ENCODE measurements at regions not wholly inside any gene's neighbourhood (a gene's known extent, or its start where the extent isn't known, plus 50 kb on each side); places are given as distances from the start of the nearest gene placed in this dataset.

DNA sequence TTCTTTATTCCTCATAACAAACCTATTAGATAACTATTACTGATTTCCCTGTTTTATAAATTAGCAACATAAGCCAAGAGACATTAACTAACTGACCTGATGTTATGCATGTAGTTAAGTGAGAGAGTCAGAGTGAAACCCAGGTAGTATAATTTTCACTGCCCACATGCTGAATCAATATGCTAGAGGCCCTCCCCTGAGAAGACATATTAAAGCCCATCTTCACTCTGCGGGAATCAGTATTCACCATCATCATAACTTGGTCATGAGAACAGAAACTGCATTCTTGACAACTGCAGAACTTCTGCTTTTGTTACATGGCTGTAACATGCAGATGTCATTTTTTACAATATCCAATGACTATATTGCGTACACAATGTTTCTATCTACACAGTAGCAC is 1324.3 kb downstream of the ARAP2 start:
- DNase-seq = no peak

DNA sequence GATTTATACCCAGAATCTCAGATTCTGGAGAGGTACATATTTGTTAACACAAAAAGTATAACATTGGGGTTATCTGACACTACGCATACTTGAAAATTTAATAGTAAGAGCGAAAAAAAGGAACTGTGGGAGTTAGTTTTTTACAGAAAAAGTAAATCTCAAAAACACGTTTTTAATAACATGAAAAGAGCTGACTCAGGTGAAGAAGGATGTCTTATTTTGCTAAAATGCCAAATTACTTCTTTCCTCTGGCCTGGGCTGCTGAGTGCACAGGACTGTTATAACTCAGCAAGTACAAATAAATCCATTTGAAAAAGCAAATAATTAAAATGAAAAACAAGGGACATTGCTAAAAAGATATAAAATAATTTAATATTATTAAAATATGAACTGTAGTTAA is 1322.9 kb downstream of the ARAP2 start:
- no peak for DNase-seq

GRCh38 chr4:34922325-34922724 is 1322.0 kb downstream of the ARAP2 start:
- DNase-seq = no peak

GRCh38 chr4:34932591-34932990 is 1311.7 kb downstream of the ARAP2 start:
- no peak for DNase-seq

DNA sequence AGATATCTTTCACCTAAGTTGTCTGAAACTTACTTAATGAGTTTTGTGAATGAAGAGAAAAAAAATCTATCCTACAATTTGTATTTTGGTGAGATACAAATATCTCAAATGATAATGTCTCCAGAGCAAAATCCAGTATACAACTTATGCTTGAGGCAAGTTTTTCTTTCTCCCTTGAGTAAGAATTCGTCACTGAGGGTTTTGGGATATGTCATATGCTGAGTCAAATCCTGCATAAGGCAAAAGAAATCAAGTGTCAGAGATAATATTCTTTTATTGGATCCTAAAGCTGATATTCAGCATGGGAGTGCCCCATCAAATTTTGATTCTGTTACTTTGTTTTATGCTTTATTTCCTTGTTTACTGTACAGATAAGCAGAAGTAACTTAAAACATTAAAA is 1308.6 kb downstream of the ARAP2 start:
- DNase-seq = no peak

GRCh38 chr4:34939073-34939472 is 1305.2 kb downstream of the ARAP2 start:
- DNase-seq = no peak

GRCh38 chr4:34943741-34944386 is 1300.5 kb downstream of the ARAP2 start:
- no peak for DNase-seq

DNA sequence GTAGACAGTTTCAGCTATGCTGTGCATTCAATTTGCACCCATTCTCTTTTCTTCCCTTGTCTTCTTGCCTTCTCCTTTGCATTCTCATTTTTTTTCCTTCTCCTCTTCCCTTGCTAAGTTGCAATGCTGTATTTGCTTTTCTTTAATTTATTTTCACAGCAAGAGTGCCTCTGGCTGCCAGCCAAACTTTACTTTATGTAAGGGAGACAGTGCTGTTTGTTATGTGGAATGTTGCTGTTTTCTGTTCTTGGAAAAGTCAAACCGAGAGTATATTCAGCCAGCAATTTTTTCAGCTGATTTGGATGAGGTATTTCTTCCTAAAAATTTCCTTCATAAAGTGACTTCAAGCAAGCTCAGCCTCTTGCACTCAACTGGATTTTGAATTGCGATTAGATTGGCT is 1293.4 kb downstream of the ARAP2 start:
- DNase-seq = no peak

DNA sequence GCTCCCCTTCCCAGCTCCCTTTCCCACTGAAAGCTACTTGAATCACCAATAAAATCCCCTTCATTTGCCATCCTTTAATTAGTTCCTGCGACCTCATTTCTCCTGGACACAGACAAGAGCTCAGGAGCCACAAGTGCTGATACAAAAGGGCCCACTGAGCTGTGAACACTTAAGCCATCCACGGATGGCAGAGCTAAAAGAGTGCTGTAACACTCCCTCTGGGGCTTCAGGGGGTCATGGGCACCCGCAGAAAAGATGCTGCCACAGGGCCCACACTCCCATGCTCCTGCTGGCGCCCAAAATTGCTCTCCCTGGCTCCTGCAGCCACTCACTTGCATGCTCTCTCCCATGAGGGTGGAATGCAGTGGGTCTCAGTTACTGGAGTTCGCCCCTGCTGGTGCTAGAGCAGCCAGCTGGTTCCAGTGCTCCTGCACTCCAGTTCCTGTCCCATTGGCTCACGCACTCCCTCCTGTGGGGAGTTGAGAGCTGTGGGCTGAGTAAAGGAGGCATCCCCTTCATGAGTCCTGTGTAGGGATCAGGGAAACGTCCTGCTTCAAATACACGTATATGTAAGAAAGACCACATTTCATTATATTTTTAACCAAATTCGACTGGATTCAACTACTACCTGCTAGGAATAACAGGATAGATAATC is 1291.0 kb downstream of the ARAP2 start:
- DNase-seq = no peak

DNA sequence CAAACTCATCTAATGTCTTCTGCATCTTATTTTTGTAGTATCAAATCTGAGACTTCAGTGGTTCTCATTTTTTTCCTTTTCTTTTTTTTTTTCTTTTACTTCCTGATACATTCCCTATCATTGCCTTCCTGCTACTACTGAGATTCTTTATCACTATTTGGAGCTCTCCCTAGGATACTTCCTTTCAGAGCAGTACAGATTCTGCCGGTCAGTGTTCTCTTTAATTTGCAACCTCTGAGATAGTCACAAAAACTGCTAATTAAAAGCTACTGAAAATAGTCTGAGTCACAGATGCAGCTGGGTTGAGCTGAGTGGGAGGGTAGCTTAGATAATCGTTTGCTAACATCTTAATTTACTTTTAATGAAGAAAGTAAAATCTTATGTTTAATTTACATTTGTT is 1279.7 kb downstream of the ARAP2 start:
- no peak for DNase-seq

DNA sequence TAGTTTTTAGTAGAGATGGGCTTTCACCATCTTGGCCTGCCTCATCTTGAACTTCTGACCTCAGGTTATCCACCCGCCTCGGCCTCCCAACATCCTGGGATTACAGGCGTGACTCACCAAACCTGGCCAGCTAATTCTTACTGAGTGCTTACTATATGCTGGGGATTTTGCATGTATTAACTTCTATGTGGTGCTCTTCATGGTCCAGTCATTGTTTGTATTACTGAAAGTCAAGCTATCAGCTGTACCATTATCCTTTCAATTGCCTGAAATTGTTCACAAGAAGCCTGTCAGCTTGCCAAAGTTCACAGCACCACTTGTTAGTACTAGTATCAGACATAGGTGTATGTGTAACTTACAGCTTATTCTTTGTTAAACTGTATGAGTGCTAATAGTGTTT is 1272.1 kb downstream of the ARAP2 start:
- no peak for DNase-seq

DNA sequence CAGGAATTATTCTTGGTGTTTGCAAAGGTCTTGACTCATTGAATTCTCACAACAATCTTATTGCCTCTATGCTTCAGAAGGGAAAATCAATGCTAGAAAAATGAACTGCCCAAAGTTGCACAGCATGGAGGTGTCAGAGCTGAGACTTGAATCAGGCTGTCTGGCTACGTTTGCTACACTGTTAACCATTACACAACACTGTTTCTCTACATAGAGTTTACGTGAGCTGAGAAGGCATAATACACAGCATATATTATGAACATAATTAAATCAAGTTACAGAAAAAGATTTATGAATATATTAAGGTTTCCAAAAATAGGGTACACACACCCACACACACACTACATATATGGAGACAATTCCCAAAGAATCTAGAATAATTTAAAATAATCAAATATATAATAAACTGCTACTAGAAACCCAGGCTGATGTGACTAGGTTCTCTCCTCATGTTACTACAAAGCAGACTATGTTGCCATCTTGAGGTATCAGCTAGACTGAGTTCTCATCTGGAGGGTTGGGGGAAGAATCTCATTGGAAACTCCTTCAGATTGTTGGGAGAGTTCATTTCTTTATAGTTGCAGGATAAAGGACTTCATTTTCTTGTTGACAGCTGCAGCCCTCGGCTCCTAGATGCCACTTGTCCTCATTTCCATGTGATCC is 1270.5 kb downstream of the ARAP2 start:
- no peak for DNase-seq

DNA sequence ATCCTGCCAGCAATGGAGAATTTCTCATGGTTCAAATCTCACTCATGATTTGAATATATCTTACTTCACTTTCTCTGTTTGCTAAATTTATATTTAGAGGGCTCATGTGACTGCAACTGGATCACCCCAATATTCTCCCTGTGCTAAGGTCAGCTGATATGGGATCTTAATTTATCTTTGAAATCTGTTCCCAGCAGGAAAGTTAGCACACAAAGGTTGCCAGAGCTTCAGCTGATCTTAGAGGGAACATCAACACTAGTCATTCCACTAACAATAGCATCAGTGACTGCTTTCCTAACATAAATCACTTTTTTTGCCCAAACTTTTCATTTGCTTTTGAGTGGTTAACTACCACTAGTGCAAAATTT is 1270.0 kb downstream of the ARAP2 start:
- no peak for DNase-seq

DNA sequence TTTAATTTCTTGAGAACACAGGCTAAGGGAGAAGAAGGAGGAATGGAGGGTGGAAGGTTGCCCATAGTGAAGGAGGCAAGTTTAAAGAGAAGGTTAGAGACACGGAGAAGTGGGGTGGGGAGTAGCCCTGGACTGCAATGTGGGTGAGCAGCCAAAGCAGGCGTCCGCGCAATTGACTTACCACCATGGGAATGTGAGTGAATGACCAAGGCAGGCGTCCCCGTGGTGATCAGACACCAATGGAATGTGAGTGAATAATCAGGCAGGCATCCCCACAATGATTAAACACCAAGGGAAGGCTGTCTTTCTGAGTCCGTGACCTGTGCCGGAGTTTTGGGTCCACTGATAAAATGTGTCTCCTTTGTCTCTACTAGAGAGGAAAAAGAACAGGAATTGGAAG is 1223.1 kb downstream of the ARAP2 start:
- peak; percentile 53 for DNase-seq

DNA sequence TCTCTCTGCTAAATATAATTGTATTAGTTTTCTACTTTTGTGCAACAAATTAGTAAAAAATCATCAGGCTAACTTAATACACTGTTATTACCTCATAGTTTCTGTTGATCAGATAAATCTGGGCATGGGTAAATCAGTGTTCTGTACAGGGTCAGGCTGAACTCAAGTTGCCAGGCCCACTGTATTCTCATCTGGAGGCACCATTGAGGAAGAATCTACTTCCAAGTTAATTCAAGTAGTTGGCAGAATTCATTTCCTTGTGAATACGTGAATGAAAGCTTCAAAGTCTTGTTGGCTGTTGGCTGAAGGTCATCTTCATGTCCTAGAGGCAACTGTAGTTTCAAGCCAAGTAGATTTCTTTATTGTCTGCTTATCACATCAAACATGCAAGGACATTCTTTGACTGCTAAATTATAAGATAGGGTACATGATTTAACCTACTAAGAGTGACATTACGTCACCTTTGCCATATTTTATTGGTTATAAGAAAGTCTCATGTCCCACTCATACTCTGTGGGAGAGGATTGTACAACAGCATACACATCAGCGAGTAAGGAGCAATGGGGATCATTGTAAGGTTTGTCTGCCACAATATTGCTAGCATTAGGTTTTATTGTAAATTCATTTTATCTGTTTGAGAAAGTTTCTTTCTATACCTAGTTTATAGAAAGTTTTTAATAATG is 1219.0 kb downstream of the ARAP2 start:
- peak; percentile 3 for DNase-seq

DNA sequence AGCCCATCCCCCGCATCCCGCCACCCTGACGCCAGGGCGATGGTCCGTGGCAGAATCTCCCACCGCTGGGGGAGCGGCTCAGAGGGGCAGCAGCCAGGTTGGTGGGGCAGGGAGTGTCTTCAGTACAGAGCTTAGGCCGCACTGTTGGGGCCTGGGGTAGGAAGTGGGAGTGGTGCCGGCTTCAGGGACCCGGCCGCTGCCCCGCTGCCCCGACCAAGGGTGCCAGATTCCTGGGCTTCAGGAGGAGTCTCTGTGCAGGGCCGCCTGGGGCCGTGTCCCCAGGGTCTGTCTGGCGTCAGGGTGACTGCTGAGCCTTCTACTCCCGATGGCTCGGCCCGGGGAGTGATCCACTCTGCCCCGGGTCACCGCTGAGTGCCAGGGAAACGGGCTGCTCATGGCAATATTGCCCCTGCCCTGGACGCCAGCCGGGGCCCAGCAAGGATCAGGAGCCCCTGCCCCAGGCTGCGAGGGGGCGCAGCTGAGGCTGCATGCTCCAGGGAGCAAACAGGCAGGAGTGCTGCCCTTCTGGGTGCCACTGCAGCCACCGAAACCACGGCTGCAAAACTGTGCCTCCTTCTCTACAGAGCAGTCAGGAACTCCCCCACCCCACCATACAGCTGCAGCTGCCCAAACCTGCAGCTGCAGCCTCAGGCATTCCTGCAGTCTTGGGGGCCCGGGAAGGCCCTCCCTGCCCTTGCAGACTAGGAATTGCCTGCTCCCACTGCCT is 1206.1 kb downstream of the ARAP2 start:
- DNase-seq = no peak

- no peak for DNase-seq
These were observed 1205.5 kb downstream of the ARAP2 start for GRCh38 chr4:35038845-35039244.

DNA sequence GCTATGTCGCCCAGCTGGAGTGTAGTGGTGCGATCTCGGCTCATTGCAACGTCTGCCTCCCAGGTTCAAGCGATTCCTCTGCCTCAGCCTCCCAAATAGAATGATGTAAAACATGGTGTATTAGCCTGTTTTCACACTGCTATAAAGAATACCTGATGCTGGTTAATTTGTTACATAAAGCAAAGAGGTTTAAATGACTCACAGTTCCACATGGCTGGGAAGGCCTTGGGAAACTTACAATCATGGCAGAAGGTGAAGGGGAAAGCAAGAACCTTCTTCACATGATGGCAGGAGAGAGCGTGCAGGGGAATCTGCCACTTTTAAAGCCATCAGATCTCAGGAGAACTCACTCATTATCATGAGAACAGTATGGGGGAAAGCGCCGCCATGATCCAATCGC is 1191.8 kb downstream of the ARAP2 start:
- DNase-seq = no peak

DNA sequence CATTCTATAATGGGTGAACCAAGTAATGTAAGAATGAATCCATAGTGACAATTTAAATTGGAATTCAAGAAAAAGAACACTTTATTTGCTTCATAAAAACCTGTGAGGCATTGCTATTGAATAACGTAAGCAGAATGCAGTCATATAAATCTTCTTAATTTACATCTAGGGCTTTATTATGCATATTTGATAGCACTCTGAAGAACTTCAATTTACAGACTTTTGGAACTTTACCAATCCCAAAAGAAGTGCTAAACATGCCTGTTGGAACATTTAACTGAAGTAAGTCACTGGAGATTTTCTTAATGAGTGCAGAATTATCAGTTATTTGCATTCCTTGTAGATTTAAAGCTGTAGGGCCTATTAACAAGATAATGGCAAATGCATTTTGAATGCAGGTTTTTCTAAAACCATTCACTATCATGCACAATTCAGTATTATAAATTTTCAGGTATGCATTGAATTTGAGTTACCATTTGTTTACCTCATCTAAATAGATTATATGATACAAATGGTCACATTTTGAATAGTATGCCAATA is 1181.2 kb downstream of the ARAP2 start:
- DNase-seq = no peak

DNA sequence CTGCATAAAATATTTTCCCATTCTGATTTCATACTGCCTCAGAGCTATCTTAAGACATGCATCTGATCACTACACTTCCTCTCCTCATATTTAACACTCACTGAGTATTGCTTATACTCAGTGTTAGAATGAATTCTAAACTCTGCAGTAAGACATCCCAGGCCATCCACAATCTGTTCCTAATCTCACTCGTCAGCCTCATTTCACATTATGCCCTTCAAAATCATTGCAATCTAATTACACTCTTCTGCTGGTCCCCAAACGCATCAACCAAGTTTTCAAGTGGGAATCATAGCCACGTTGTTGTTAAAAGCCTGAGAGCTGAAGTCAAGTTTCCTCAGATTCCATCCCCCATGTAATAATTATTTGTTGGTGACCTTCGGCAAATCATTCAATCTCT is 1177.9 kb downstream of the ARAP2 start:
- no peak for DNase-seq

- no peak for DNase-seq
These were observed 1163.5 kb downstream of the ARAP2 start for GRCh38 chr4:35080799-35081198.

DNA sequence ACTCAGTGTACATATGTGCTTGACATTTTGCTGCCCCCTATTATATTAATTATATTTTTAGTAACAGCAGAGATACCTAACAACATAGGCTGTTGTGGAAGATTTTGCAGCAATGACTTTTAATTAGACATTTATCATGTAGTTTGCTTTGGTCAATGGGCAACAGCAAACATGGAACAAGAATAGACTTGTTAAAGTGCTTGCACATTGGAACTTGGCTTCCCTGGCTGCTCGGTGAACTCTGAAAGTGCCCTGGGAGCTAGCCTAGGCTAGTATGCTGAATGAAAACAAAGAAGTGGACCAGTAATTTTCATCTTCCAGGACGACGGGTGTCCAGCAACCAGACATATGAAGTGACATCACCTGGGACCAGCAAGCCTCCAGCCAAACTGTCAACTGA is 1157.1 kb downstream of the ARAP2 start:
- no peak for DNase-seq

GRCh38 chr4:35100932-35101331 is 1143.4 kb downstream of the ARAP2 start:
- DNase-seq = no peak
